Stimulated activated naive CD8-positive, alpha-beta T cell treated with anti-CD3 and anti-CD28 coated beads, Interleukin-15, amount 100 ng/mL, for 72 hours (primary cell): ENCODE measurements at regions not wholly inside any gene's neighbourhood (a gene's known extent, or its start where the extent isn't known, plus 50 kb on each side); places are given as distances from the start of the nearest gene placed in this dataset.

ENCODE experiments used
- ATAC-seq: fragments of 150-1000 bp; cut with Tn5 transposase; 2 replicates; pipeline ENCODE4 v1.10.0; 2021; ENCODE audit warnings: mild to moderate bottlenecking, moderate library complexity
- DNase-seq, 2 donors: peaks; one replicate each; pipeline ENCODE4 v3.0.0; 2021 to 2022
- H3K27ac Mint-ChIP-seq, 2 donors: one replicate each; pipeline ENCODE4 v1.8.0; 2022; ENCODE audit warnings: mild to moderate bottlenecking in 2 of 2, mixed read lengths in 2 of 2, moderate library complexity in 2 of 2
- H3K27me3 Mint-ChIP-seq: one replicate; pipeline ENCODE4 v1.8.0; 2022; ENCODE audit warnings: mixed read lengths
- H3K4me1 Mint-ChIP-seq: one replicate; pipeline ENCODE4 v1.8.0; 2022; ENCODE audit warnings: mild to moderate bottlenecking, mixed read lengths
- H3K4me3 Mint-ChIP-seq, 2 donors: one replicate each; pipeline ENCODE4 v1.8.0; 2022; ENCODE audit warnings: mild to moderate bottlenecking in 2 of 2, mixed read lengths in 2 of 2, moderate library complexity in 1 of 2
- H3K9me3 Mint-ChIP-seq, 2 donors: one replicate each; pipeline ENCODE4 v1.8.0; 2022; ENCODE audit warnings: mixed read lengths in 2 of 2

DNA sequence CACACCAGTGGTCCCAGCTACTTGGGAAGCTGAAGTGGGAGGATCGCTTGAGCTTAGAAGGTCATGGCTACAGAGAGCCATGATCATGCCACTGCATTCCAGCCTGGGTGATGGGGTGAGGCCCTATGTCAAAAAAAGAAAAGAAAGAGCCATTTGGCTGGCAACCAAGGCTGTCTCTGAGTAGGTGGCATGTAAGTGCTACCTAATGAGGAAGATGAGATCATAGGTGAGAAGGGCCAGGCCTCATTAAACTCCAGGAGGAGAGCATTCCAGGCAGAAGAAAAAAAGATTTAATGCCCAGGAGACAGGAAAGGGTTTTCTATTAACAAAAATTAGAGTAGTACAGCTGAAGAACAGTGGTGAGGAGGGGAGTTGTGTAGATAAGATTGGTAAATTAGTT is 103.4 kb upstream of the ZNF678 start:
- no peaks in the 10 kb centered on the region for H3K9me3 Mint-ChIP-seq
- H3K4me1 Mint-ChIP-seq, result no peaks in the 10 kb centered on the region
- ATAC-seq (no peak), DNase-seq (no peak)
- H3K27me3 Mint-ChIP-seq, result peaks cover 20% of the 10 kb centered on the region
- H3K4me3 Mint-ChIP-seq, result no peak overlapping the region
- no peak overlapping the region for H3K27ac Mint-ChIP-seq

DNA sequence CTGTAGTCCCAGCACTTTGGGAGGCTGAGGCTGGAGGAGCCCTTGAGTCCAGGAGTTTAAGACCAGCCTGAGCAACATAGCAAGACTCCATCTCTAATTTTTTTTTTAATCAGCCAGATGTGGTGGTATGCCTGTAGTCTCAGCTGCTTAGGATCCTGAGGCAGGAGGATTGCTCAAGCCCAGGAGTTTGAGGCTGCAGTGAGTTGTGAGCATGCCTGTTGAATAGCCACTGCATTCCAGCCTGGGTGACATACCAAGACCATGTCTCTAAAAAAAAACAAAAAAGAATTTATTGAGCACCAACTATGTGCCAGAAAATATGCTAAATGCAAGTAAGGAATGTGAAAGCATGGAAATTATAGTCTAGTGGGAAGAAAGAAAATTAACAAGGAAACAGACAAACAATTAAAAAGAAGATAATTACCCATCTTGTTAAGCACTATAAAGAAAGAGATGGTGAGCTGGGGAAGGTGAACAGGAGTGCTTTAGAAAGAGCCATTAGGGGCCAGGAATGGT is 104.0 kb upstream of the ZNF678 start:
- DNase-seq (no peak), ATAC-seq (no peak)
- Mint-ChIP-seq H3K9me3 (no peaks in the 10 kb centered on the region), H3K4me1 (no peaks in the 10 kb centered on the region), H3K27me3 (peaks cover 26% of the 10 kb centered on the region), H3K4me3 (no peak overlapping the region), H3K27ac (no peak overlapping the region)

DNA sequence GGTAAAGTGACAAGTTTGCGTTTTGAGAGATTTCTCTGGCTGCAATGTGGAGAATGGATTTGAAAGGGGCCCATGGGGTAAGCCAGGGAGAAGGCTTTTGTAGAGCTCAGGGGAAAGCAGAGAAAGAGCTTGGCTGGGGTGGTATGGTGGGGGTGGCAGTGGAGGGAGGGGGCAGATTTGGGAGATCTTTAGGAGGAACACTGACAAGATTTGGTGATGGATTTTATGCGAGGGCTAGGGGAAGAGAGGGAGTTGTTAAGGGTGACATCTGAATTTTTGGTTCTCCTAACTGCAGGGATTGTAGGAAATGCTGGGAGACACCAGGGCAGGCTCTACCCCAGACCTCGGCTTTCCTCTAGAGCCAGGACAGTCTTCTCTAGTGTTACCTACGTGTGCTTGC is 108.7 kb upstream of the ZNF678 start:
- H3K4me3 Mint-ChIP-seq, result no peak overlapping the region
- H3K9me3 Mint-ChIP-seq, result no peaks in the 10 kb centered on the region
- ATAC-seq, result no peak
- H3K4me1 Mint-ChIP-seq, result peaks cover 13% of the 10 kb centered on the region
- H3K27me3 Mint-ChIP-seq, result peaks cover 42% of the 10 kb centered on the region
- peak overlapping the region in 1 of 2 donors; percentile 6 for H3K27ac Mint-ChIP-seq
- no peak for DNase-seq

DNA sequence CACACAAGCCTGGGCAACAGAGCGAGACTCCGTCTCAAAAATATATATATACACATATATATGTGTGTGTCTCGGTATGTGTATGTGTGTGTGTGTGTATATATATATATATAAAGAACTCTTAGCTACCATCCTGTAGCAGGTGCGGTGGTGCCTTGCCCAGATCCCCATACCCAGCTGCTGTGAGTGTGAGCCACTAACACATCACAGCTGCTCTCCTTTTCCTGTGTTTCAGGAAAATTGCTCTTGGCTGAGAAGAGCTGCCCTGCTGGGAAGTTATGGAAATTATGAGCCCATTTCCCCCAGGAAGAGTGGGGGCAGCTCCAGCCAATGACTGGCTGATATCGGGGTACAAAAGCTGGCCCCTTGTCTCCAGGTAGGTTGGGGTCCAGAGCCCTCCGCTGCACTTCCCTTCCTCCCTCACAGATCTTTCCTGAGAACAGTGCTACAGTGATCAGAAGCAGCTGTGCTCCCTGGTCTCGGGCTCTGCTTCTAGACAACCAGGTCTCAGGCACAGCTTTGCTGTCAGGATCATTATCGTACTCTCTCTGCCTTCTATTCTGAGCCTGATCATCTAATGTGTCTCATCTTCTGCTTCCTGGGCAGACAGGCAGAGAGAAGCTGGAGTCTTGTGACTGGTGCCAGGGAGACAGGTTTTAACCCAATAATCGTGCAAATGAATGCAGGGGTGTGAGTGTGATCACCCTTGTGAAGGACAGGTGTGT is 109.6 kb upstream of the ZNF678 start:
- no peak for DNase-seq
- Mint-ChIP-seq H3K27ac (no peak overlapping the region), H3K9me3 (no peaks in the 10 kb centered on the region), H3K4me1 (peaks cover 18% of the 10 kb centered on the region), H3K4me3 (no peak overlapping the region), H3K27me3 (peaks cover 50% of the 10 kb centered on the region)
- no peak for ATAC-seq

DNA sequence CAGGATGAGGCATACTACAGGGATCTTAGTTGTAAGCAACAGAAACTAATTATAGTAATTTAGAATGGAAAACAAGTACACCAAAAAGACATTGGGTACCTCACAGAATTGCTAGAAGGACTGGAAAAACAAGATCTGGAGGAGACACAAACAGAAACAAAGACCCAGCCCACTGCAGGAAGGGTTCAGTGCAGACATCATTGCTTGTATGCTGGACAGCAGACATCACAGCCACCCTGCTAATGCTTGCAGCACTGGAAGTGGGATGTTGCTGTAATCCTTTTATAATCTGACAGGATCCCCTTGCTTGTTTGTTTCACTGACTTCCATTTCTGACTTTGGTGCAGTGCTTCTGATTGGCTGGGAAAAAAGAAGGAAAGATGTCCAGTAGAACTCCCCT is 111.4 kb upstream of the ZNF678 start:
- DNase-seq (no peak), ATAC-seq (no peak)
- no peak overlapping the region for H3K4me3 Mint-ChIP-seq
- H3K27me3 Mint-ChIP-seq, result peaks cover 64% of the 10 kb centered on the region
- H3K27ac Mint-ChIP-seq, result no peak overlapping the region
- no peaks in the 10 kb centered on the region for H3K9me3 Mint-ChIP-seq
- H3K4me1 Mint-ChIP-seq, result peaks cover 18% of the 10 kb centered on the region

DNA sequence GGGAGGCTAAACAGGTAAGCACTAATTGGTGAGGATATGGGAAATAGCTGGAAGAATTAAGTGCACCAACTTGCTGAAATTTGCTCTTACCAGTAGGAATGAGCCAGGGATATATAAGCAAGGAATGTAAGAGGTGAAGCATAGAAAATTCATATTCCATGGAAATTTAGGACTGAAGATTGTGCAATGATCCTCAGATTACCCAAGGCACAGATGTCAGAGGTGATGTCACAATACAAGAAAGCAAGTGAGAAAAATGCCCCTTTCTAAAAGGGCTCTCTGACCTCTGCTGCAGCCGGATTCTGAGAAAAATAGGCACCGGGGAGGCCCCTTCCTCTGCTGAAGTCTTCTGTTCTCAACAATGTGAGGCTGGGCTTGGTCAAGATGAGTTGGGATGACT is 112.3 kb upstream of the ZNF678 start:
- Mint-ChIP-seq H3K9me3 (no peaks in the 10 kb centered on the region), H3K4me1 (peaks cover 18% of the 10 kb centered on the region), H3K27ac (no peak overlapping the region), H3K27me3 (peaks cover 55% of the 10 kb centered on the region), H3K4me3 (no peak overlapping the region)
- no peak for DNase-seq
- no peak for ATAC-seq

GRCh38 chr1:227450489-227450888 is 112.9 kb upstream of the ZNF678 start:
- DNase-seq (no peak), ATAC-seq (no peak)
- peaks cover 18% of the 10 kb centered on the region for H3K4me1 Mint-ChIP-seq
- no peak overlapping the region for H3K27ac Mint-ChIP-seq
- peaks cover 51% of the 10 kb centered on the region for H3K27me3 Mint-ChIP-seq
- H3K9me3 Mint-ChIP-seq, result no peaks in the 10 kb centered on the region
- H3K4me3 Mint-ChIP-seq, result no peak overlapping the region

GRCh38 chr1:227449741-227450441 is 113.5 kb upstream of the ZNF678 start:
- H3K4me3 Mint-ChIP-seq, result no peak overlapping the region
- no peak overlapping the region for H3K27ac Mint-ChIP-seq
- H3K4me1 Mint-ChIP-seq, result peaks cover 18% of the 10 kb centered on the region
- DNase-seq (no peak), ATAC-seq (no peak)
- H3K27me3 Mint-ChIP-seq, result peaks cover 47% of the 10 kb centered on the region
- no peaks in the 10 kb centered on the region for H3K9me3 Mint-ChIP-seq

DNA sequence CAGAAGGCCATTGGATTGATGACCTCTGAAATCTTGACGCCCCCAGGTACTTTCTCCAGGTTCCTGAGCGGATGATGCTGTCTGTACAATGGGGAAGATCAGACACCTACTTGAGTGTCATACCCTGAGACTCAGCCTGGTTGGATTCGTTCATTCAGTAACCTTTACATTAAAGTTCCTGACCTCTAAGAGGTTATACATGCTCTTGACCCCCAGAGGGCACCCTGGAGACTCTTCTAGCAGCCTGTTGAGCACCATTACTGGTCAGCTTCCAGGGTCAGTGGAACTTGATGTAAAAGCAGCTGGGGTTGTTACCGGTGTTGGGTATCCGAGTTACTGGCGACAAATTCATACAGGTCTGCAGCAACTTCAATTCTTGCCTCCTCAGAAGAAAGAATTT is 114.3 kb upstream of the ZNF678 start:
- no peak overlapping the region for H3K4me3 Mint-ChIP-seq
- H3K27me3 Mint-ChIP-seq, result peaks cover 38% of the 10 kb centered on the region
- ATAC-seq (peak; percentile 56), DNase-seq (peak; percentile 20 to 40)
- no peaks in the 10 kb centered on the region for H3K9me3 Mint-ChIP-seq
- no peak overlapping the region for H3K27ac Mint-ChIP-seq
- peaks cover 18% of the 10 kb centered on the region for H3K4me1 Mint-ChIP-seq

- no peak for ATAC-seq
- peaks cover 35% of the 10 kb centered on the region for H3K27me3 Mint-ChIP-seq
- H3K27ac Mint-ChIP-seq, result no peak overlapping the region
- peaks cover 18% of the 10 kb centered on the region for H3K4me1 Mint-ChIP-seq
- H3K4me3 Mint-ChIP-seq, result no peak overlapping the region
- no peaks in the 10 kb centered on the region for H3K9me3 Mint-ChIP-seq
- DNase-seq, result no peak
These were observed 115.8 kb upstream of the ZNF678 start for GRCh38 chr1:227447531-227447990.

- Mint-ChIP-seq H3K9me3 (no peaks in the 10 kb centered on the region), H3K27me3 (peaks cover 29% of the 10 kb centered on the region), H3K4me1 (peaks cover 8% of the 10 kb centered on the region), H3K27ac (no peak overlapping the region), H3K4me3 (no peak overlapping the region)
- no peak for DNase-seq
- no peak for ATAC-seq
These were observed 117.6 kb upstream of the ZNF678 start for GRCh38 chr1:227445746-227446145.

GRCh38 chr1:227445092-227445674 is 118.2 kb upstream of the ZNF678 start:
- DNase-seq (no peak), ATAC-seq (no peak)
- H3K27me3 Mint-ChIP-seq, result peaks cover 35% of the 10 kb centered on the region
- H3K9me3 Mint-ChIP-seq, result no peaks in the 10 kb centered on the region
- no peak overlapping the region for H3K27ac Mint-ChIP-seq
- no peak overlapping the region for H3K4me3 Mint-ChIP-seq
- H3K4me1 Mint-ChIP-seq, result peaks cover 5% of the 10 kb centered on the region

GRCh38 chr1:227440182-227440581 is 121.9 kb upstream of the CDC42BPA start:
- peaks cover 8% of the 10 kb centered on the region for H3K4me1 Mint-ChIP-seq
- peaks cover 57% of the 10 kb centered on the region for H3K27me3 Mint-ChIP-seq
- no peak overlapping the region for H3K27ac Mint-ChIP-seq
- no peak overlapping the region for H3K4me3 Mint-ChIP-seq
- ATAC-seq, result no peak
- H3K9me3 Mint-ChIP-seq, result no peaks in the 10 kb centered on the region
- DNase-seq, result no peak

- DNase-seq (no peak), ATAC-seq (peak; percentile 69)
- Mint-ChIP-seq H3K27me3 (peaks cover 57% of the 10 kb centered on the region), H3K4me3 (peak overlapping the region in 1 of 2 donors; percentile 11), H3K4me1 (peaks cover 8% of the 10 kb centered on the region), H3K27ac (no peak overlapping the region), H3K9me3 (no peaks in the 10 kb centered on the region)
These were observed 119.3 kb upstream of the CDC42BPA start for GRCh38 chr1:227437495-227438008.

DNA sequence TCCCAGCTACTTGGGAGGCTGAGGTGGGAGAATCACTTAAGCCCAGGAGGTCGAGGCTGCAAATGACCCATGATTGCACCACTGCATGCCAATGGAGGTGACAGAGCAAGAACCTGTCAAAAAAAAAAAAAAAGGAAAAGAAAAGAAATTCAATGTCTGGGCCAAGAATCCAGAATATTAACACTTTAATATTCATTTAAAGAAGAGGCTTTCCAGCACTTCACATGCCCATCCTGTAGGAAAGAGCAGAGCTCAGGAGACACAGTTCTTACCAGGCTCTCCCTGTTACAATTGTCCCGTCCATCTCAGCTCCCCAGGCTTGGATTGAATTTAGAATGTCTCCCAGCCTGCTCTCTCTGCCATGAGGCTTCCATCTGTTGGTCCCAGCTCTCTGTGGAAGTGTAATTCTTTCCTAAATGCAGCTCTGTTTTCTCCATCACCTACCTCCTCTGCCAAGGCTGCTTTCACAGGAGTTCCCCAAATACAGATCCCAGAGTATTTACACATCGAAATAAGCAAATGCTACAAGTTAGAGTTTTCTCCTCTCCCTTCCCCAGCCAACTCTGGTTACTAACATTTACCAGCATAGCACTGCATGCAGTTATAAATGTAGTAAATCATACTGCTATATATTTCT is 116.6 kb upstream of the CDC42BPA start:
- ATAC-seq, result no peak
- Mint-ChIP-seq H3K4me3 (no peak overlapping the region), H3K27me3 (peaks cover 45% of the 10 kb centered on the region), H3K4me1 (peaks cover 8% of the 10 kb centered on the region), H3K27ac (no peak overlapping the region), H3K9me3 (no peaks in the 10 kb centered on the region)
- no peak for DNase-seq
